ENCODE measurements at regions not wholly inside any gene's neighbourhood (a gene's known extent, or its start where the extent isn't known, plus 50 kb on each side); places are given as distances from the start of the nearest gene placed in this dataset.

GRCh38 chr5:163631856-163632255 is 126.4 kb downstream of the MAT2B start:
- CTCF ChIA-PET, result no interaction called here
- Histone ChIP-seq H3K79me2 (ENCODE audit: control insufficient read depth, insufficient read depth, low read length) (no peaks in the 10 kb centered on the region), H3K36me3 (replicated peaks in 1 of 2; ENCODE audit: control extremely low read depth in 1 of 2, control insufficient read depth in 1 of 2, extremely low read depth in 1 of 2, insufficient read depth in 2 of 2, low read length in 1 of 2) (no peaks in the 10 kb centered on the region), H3K27ac (ENCODE audit: low read length in 2 of 2) (no peak overlapping the region), H3K4me3 (ENCODE audit: control extremely low read depth in 1 of 5, extremely low read depth in 1 of 5, insufficient read depth in 1 of 5, low read depth in 2 of 5, low read length in 4 of 5) (no peak overlapping the region), H2AFZ (ENCODE audit: insufficient read depth, low read depth, low read length, poor library complexity, severe bottlenecking) (no peak overlapping the region), H3K4me1 (ENCODE audit: control insufficient read depth in 2 of 2, insufficient read depth in 2 of 2, low read length in 2 of 2) (no peaks in the 10 kb centered on the region), H3K27me3 (replicated peaks in 1 of 4; ENCODE audit: control extremely low read depth in 1 of 4, control insufficient read depth in 3 of 4, insufficient read depth in 4 of 4, low read length in 3 of 4) (no peaks in the 10 kb centered on the region), H3K9me3 (ENCODE audit: control extremely low read depth in 1 of 3, control insufficient read depth in 2 of 3, insufficient read depth in 1 of 3, low read length in 2 of 3) (no peaks in the 10 kb centered on the region), H3K9ac (ENCODE audit: low read length) (no peak overlapping the region), H3K4me2 (replicated peaks; ENCODE audit: low read depth, low read length, poor library complexity, severe bottlenecking) (no peak overlapping the region), H4K20me1 (ENCODE audit: control insufficient read depth, insufficient read depth, low read length, poor library complexity, severe bottlenecking) (no peaks in the 10 kb centered on the region)
- DNase-seq (no peak), ATAC-seq (ENCODE audit: low read depth) (no peak)
- intact Hi-C loops (cut with micrococcal nuclease), result no loop called here
- TF ChIP-seq EZH2 (IDR thresholded peaks at IDR 0.05; ENCODE audit: borderline replicate concordance, insufficient read depth, low read depth, low read length, poor library complexity, severe bottlenecking) (no peak), CTCF (IDR thresholded peaks at IDR 0.05) (no peak)
- POLR2A ChIA-PET, result no interaction called here
- no peak overlapping the region for H3K27ac Mint-ChIP-seq
- H3K4me3 Mint-ChIP-seq, result no peak overlapping the region
- no peaks in the 10 kb centered on the region for H3K9me3 Mint-ChIP-seq (ENCODE audit: insufficient read depth)
- peaks cover 9% of the 10 kb centered on the region for H3K27me3 Mint-ChIP-seq
- WGBS (ENCODE audit: insufficient coverage), result no CpG with 5 or more reads among the region's 3 CpGs
- no peaks in the 10 kb centered on the region for H3K4me1 Mint-ChIP-seq

GRCh38 chr5:163633926-163634460 is 128.6 kb downstream of the MAT2B start:
- intact Hi-C loops (cut with micrococcal nuclease), result no loop called here
- no peak for DNase-seq
- CTCF ChIA-PET, result no interaction called here
- Mint-ChIP-seq H3K4me1 (no peaks in the 10 kb centered on the region), H3K4me3 (no peak overlapping the region), H3K27ac (no peak overlapping the region), H3K27me3 (peaks cover 16% of the 10 kb centered on the region), H3K9me3 (ENCODE audit: insufficient read depth) (peaks cover 3% of the 10 kb centered on the region)
- H3K4me3 ChIP-seq (ENCODE audit: control extremely low read depth in 1 of 5, extremely low read depth in 1 of 5, insufficient read depth in 1 of 5, low read depth in 2 of 5, low read length in 4 of 5), result no peak overlapping the region
- TF ChIP-seq CTCF (IDR thresholded peaks at IDR 0.05), result no peak
- TF ChIP-seq EZH2 (IDR thresholded peaks at IDR 0.05; ENCODE audit: borderline replicate concordance, insufficient read depth, low read depth, low read length, poor library complexity, severe bottlenecking), result no peak
- H3K4me1 ChIP-seq (ENCODE audit: control insufficient read depth in 2 of 2, insufficient read depth in 2 of 2, low read length in 2 of 2), result no peaks in the 10 kb centered on the region
- no peak for ATAC-seq (ENCODE audit: low read depth)
- H3K9me3 ChIP-seq (ENCODE audit: control extremely low read depth in 1 of 3, control insufficient read depth in 2 of 3, insufficient read depth in 1 of 3, low read length in 2 of 3), result no peaks in the 10 kb centered on the region
- POLR2A ChIA-PET, result no interaction called here
- no peak overlapping the region for H2AFZ ChIP-seq (ENCODE audit: insufficient read depth, low read depth, low read length, poor library complexity, severe bottlenecking)
- H3K36me3 ChIP-seq (replicated peaks in 1 of 2; ENCODE audit: control extremely low read depth in 1 of 2, control insufficient read depth in 1 of 2, extremely low read depth in 1 of 2, insufficient read depth in 2 of 2, low read length in 1 of 2), result no peaks in the 10 kb centered on the region
- WGBS (ENCODE audit: insufficient coverage), result 90% methylated on average over 3 of the region's 3 CpGs
- H4K20me1 ChIP-seq (ENCODE audit: control insufficient read depth, insufficient read depth, low read length, poor library complexity, severe bottlenecking), result no peaks in the 10 kb centered on the region
- no peak overlapping the region for H3K9ac ChIP-seq (ENCODE audit: low read length)
- no peaks in the 10 kb centered on the region for H3K79me2 ChIP-seq (ENCODE audit: control insufficient read depth, insufficient read depth, low read length)
- no peak overlapping the region for H3K4me2 ChIP-seq (replicated peaks; ENCODE audit: low read depth, low read length, poor library complexity, severe bottlenecking)
- no peak overlapping the region for H3K27ac ChIP-seq (ENCODE audit: low read length in 2 of 2)
- no peaks in the 10 kb centered on the region for H3K27me3 ChIP-seq (replicated peaks in 1 of 4; ENCODE audit: control extremely low read depth in 1 of 4, control insufficient read depth in 3 of 4, insufficient read depth in 4 of 4, low read length in 3 of 4)
